MM.1S (cell line): ENCODE measurements at regions not wholly inside any gene's neighbourhood (a gene's known extent, or its start where the extent isn't known, plus 50 kb on each side); places are given as distances from the start of the nearest gene placed in this dataset.

Experiments
- CTCF ChIP-seq: fragments of 300-600 bp; sonication (generic); IDR thresholded peaks from 2 replicates; pipeline ENCODE4 v1.5.1; 2016; ENCODE audit warnings: antibody characterized with exemption, low read length, mixed read lengths
- EZH2 ChIP-seq: fragments of 300-600 bp; sonication (generic); optimal IDR thresholded peaks from 2 replicates; pipeline ENCODE3; 2017; ENCODE audit warnings: low read depth, mild to moderate bottlenecking, antibody characterized with exemption, low read length, mixed read lengths

- TF ChIP-seq CTCF (no peak), EZH2 (no peak)
These were observed 357.8 kb downstream of the MAFB start for GRCh38 chr20:40331249-40331648.
